Amygdala (tissue), 56 donors: ENCODE measurements at regions not wholly inside any gene's neighbourhood (a gene's known extent, or its start where the extent isn't known, plus 50 kb on each side); places are given as distances from the start of the nearest gene placed in this dataset.

ENCODE experiments used
- DNase-seq, 56 donors: peaks; one replicate each; lab custom pipeline; 2025; lab: John Stamatoyannopoulos, UW

GRCh38 chr14:51307551-51307950 lies 67.5 kb downstream of the TMX1 start:
- no peak for DNase-seq

- DNase-seq, result no peak
Measured at GRCh38 chr14:51308866-51309265, 68.8 kb downstream of the TMX1 start.

- DNase-seq, result peak in 3 of 56 donors; percentile 6 to 31 (median 16)
Measured at GRCh38 chr14:51310505-51310944, 70.5 kb downstream of the TMX1 start.

GRCh38 chr14:51314321-51315015 lies 74.4 kb downstream of the TMX1 start:
- DNase-seq, result no peak

GRCh38 chr14:51317373-51317772 lies 77.3 kb downstream of the TMX1 start:
- no peak for DNase-seq

- no peak for DNase-seq
Measured at GRCh38 chr14:51318813-51319597, 79.0 kb downstream of the TMX1 start.

GRCh38 chr14:51321036-51321435 lies 81.0 kb downstream of the TMX1 start:
- DNase-seq, result no peak

GRCh38 chr14:51323492-51323891 lies 83.4 kb downstream of the TMX1 start:
- no peak for DNase-seq

GRCh38 chr14:51327376-51327775 lies 87.3 kb downstream of the TMX1 start:
- DNase-seq, result no peak

- peak in 7 of 56 donors; percentile 1 to 31 (median 12) for DNase-seq
Measured at GRCh38 chr14:51328064-51328771, 88.2 kb downstream of the TMX1 start.

- DNase-seq, result no peak
Measured at GRCh38 chr14:51328772-51329353, 88.8 kb downstream of the TMX1 start.

- no peak for DNase-seq
Measured at GRCh38 chr14:51331486-51332367, 91.7 kb downstream of the TMX1 start.

GRCh38 chr14:51333299-51333698 lies 93.3 kb downstream of the TMX1 start:
- DNase-seq, result no peak

GRCh38 chr14:51333901-51334521 lies 94.0 kb downstream of the TMX1 start:
- DNase-seq, result no peak

GRCh38 chr14:51334566-51334965 lies 94.5 kb downstream of the TMX1 start:
- no peak for DNase-seq

GRCh38 chr14:51335531-51335930 lies 95.5 kb downstream of the TMX1 start:
- no peak for DNase-seq

- DNase-seq, result no peak
Measured at GRCh38 chr14:51335961-51336723, 96.1 kb downstream of the TMX1 start.

GRCh38 chr14:51336734-51337133 lies 96.7 kb downstream of the TMX1 start:
- DNase-seq, result no peak

- DNase-seq, result no peak
Measured at GRCh38 chr14:51337520-51337919, 97.5 kb downstream of the TMX1 start.
